ENCODE measurements at regions not wholly inside any gene's neighbourhood (a gene's known extent, or its start where the extent isn't known, plus 50 kb on each side); places are given as distances from the start of the nearest gene placed in this dataset.
"Not testable (repeated sequence)": the region's sequence is repeated elsewhere in the genome, so short reads cannot be mapped to it uniquely, and the experiment has no call there.

DNA sequence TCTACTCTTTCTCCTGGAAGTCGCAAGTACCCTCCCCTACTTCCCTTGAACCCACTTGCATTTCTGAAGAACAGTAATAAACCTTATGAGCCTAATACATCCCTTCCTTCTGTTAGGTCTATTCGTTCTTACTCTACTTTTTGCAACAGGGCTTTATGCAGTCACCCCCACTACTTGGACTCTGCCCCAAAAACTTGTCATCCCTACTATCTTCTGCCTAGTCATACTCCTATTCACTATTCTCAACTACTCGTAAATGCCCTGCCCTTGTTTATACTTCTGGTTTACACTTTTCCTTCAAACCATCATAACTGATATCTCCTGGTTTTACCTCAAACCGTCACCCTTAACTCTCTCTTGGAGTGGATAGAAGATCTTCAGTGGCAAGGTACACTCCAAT lies 55.2 kb upstream of the SLIT2 start:
- DNase-seq = no peak

DNA sequence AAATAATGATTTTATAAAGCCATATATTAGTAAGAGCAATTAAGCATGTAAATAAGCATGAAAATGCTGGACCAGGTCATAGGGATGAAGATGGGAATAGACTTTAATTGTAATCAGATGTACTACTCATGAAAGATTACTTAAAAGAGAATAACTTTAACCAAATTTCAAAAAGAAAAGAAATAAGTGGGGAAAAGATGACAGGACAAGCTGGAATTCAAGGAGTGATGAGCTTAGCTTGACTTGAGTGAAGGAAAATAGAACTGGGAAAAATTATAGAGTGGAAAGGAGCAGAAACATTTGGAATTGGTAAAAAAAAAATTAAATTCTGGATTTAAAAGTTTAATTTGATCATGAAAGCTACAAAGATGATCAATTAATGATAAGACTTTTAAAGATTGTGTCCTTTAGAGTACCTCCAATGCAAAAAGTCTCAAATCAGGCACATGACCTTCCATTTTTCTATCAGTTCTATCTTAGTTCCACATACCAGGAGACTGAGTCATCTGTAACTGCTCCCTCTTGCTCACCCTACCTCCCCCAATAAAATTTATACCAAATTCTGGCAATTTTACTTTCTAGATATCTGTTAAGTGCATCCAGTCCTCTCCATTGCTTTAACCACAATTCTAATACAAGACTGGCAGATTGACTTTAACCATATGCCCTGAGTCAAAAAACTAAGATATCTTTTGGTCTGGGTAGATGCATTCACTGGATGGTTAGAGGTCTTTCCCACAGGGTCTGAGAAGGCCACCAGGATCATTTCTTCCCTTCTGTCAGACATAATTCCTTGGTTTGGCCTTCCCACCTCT lies 56.4 kb upstream of the SLIT2 start:
- DNase-seq = no peak

DNA sequence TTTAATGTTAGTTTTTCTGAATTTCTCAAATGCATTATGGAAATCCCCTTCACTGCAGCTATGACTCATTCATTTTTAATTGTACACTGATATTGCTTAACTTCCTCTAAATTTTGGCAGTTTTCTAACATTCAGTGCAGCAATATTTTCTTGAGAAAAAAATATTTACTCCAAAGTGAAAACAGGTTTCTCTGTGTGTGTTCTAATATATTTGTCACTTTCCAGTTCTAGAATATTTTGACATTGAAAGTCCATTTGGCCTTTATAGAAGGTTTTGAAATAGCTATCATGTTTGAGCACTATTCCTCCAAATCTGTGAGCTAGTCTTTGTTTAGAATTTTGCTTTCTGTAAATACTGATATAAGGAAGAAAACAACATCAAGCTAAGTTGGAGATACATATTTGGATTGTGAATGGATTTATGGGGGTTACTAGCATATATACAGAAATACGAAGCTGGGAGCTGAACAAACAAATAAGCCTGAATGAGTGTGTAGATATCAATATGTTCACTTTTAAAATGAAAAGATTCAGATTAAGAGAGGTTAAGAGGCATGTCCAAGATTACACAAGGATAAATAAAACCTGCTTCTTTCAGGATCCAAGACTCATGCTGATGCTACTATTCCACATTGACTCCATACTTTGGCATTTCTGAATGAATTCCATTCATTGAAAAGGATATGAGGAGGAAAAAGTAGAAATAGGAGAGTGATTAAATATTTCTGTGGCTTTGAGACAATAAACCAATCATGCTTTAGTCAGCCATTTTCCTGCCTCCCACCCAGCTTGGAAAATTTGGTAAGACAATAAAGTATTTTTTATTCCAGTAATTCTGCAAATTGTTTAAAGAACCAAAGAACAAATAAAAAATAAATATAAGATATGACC lies 57.3 kb upstream of the SLIT2 start:
- no peak for DNase-seq

DNA sequence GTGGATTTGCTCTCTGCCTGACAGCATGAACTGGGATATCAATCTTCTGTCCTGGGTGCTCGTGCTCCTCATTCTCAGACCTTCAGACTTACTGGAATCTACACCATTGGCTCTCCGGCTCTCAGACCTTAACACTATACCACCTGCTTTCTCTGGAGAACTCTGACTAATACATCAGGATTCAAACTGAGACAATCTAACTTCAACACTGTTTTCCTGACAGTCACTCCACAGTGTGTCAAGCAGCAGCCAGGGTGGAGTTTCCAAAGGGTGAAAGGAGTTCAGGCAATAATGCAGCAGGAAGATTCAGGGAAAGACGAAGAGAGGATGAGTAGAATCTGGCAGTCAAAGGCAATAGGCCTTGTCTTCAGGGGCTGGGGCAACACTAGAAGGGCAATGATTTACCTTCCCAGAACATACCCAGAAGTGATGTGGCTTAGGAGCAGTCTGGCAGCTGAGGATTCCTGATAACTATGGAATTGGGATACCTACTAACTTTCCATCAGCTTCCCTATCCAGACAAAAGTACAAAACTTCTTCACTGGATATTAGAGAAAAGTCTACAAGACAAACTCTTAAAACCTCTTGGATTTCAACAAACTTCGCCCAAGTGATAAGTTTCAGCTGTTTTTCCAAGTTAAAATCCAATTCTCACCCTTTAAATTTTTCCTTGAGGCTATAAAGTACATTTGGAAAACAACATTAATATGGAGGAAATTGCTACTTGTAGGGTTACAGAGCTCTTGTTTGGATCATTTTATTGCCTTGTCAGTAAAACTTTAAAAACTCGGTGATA lies 58.4 kb upstream of the SLIT2 start:
- no peak for DNase-seq

DNA sequence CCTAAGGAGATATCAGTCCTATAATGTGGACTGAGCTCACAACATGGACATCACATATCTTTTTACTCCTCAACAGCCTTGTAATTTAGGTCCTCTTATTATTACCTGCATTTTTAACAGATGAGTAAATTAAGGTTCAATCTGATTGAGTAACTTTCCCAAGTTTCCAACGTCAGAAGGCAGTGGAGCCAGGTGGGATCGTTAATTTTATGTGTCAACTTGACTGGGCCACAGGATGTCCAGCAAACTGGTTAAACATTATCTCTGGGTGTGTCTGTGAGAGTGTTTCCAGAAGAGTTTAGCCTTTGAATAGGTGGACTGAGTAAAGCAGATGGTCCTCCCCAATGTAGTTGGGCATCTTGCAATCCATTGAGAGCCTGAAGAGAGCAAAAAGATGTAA lies 59.0 kb upstream of the SLIT2 start:
- no peak for DNase-seq

DNA sequence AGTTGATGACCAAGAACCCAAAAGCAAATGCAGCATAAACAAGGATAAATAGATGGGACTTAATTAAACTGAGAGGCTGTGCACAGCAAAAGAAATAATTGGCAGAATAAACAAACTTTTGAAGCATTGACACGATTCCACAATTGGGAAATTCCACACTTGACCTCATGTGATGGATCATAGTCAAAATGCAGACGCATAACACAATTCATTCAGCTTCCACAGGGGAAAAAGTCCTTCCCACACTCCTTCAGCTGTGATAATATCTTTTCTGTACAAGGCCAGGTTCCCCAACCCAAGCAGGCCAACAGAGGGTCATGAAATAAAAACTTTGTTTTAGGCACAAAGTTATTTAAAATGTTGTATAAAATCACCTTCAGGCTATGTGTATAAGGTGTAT lies 66.6 kb upstream of the SLIT2 start:
- no peak for DNase-seq

DNA sequence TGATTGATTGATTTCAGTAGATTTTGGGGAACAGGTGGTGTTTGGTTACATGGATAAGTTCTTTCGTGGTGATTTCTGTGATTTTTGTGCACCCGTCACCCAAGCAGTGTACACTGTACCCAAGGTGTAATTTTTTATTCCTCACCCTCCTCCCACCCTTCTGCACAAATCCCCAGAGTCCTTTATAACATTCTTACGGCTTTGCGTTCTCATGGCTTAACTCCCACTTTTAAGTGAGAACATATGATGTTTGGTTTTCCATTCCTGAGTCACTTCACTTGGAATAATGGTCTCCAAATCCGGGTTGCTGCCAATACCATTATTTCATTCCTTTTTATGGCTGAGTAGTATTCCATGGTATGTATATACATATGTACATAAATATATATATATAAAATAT lies 68.6 kb upstream of the SLIT2 start:
- not testable (repeated sequence) for DNase-seq

DNA sequence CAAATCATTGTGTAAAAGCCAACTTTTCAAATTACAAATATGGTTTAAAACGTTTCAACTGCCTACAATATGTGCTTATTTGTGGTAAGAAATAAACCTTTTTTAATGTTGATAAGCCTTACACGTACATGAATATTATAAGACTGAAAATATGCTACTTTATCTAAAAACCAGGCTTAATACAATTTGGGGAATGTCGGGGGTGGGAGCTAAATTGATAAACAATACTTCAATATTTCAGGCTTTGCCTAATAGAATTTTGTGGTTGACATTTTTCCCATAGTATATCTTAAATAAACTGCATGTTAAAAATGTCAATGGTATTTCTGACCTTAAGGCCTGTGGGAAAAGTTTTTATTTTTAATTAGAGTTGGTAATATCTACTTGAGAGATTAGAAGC lies 69.8 kb upstream of the SLIT2 start:
- no peak for DNase-seq

DNA sequence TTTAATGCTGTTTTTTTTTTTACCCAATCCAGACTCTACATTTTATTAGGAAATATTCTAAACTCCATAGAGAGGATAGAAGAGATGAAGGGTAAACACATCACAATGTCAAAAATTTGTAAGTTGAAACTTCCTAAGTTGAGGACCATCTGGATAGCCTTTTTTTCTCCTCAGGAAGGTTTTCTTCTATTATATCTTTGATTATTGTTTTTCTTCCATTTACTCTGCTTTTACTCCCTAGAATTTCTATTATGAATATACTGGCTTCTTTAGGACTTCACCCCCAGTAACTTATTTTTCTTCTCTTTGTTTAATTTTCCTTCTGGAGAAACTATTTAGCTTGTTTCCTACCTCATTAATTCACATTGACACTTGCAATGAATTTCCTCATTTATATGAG lies 71.2 kb upstream of the SLIT2 start:
- no peak for DNase-seq

DNA sequence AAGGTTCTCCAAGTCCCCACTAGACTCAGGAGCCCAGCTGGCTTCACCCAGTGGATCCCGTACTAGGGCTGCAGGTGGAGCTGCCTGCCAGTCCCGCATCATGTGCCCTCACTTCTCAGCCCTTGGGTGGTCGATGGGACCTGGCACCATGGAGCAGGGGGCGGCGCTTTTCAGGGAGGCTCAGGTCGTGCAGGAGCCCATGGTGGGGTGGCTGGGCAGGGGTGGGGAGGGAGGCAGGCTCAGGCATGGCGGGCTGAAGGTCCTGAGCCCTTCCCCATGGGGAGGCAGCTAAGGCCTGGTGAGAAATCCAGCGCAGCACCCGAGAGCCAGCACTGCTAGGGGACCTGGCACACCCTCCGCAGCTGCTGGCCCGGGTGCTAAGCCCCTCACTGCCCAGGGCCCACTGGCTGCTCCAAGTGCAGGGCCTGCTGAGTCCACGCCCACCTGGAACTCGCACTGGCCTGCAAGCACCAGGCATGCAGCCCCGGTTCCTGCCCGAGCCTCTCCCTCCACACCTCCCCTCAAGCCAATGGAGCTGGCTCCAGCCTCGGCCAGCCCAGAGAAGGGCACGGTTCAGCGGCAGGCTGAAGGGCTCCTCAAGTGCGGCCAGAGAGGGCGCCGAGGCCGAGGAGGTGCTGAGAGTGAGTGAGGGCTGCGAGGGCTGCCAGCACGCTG lies 72.7 kb upstream of the SLIT2 start:
- DNase-seq = no peak

DNA sequence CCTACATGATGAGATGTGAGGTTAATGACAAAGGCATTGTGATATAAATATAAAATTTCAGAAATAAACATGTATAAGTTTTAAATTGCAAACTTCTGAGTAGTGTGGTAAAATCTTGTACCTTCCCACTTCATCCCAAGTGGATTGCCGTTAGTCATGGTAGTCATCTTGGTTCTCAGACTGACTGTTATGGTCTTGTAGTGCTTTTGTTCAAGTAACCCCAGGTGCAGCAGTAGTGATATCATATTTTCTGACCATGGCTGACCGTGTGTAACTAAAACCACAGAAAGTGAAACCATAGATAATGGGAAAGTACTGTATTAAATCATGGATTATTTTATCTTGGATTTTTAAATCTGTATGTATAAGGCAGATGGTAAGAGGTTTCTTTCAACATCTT lies 74.8 kb upstream of the SLIT2 start:
- DNase-seq = no peak

DNA sequence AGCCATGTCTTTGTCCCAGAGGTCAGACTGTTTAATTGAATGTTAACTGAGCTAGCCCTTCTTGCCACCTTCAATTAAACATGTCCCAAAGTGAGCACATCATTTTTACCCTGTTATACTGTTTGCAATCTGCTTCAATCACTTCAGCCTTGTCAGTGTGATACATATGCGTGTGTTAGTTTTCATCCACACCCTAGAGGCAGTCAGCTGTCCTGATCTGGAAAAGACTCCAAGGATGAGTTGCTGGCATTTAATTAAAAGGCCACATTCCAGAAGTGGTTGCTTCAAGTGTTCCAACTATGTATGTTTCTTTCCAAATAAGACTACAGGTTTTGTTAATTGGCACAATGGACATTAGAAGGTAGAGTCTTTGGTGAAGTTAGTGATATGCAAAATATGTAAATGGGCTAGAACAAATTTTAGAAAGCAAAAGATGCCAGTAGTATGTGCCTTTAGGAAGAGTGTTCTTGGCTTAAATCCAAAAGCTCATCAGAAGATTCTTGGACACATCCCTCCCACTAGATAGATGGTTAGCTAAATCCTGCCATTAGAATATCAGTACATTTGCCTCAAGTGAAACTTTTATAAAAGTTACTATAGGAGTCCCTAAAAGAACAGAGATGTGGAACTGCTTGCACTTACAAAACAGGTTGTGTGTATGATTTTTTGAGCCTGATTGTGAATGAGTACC lies 79.5 kb upstream of the SLIT2 start:
- no peak for DNase-seq

DNA sequence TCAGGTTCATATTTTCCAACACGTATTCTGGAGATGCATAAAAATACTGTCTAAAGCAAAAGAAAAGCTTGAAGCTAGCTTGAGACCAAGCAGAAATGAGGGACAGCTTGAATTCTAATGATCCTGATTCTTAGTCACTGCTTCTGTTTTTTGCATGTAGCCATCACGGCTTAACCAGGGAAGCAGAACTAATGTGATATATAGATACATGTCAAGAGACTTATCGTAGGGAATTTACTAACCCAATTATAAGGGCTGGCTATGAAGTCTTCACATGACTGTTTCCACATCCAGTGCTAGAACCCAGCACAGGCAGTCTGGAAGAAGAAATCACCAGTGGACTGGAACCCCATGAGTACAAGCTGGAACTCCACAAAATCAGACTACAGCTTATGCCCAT lies 85.2 kb upstream of the SLIT2 start:
- no peak for DNase-seq

DNA sequence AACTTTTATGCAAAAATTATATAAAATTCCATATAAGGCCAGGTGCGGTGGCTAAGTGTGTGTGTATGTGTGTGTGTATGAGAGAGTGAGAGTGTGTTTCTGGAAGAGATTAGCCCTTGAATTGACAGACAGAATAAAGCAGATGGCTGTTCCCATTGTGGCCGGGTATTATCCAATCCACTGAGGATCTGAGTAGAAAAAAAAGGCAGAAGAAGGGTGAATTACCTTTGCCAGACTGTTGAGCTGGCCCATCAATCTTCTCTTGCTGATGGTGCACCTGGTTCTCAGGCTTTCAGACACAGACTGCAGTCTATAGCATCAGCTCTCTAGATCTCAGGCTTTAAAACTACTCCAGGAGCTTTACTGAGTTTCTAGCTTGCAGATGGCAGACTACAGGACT lies 92.2 kb upstream of the SLIT2 start:
- DNase-seq = no peak

DNA sequence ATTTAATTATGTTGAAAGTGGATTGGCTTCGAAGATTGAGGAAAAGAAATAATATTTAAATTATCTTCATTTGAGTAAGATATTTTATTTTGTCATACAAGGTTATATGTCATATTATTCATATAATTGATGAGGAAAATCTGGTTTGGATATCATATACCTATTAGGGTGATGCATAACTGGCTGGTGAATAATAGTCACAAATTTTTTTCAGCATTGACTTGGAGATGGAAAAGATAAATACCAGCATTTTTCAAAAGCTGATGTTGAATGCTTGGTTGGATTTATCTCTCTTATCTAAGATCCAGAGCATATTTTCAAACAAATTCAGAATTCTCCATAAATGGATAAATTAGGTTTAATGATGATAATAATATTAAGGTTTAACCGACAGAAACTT lies 93.5 kb upstream of the SLIT2 start:
- DNase-seq = no peak

DNA sequence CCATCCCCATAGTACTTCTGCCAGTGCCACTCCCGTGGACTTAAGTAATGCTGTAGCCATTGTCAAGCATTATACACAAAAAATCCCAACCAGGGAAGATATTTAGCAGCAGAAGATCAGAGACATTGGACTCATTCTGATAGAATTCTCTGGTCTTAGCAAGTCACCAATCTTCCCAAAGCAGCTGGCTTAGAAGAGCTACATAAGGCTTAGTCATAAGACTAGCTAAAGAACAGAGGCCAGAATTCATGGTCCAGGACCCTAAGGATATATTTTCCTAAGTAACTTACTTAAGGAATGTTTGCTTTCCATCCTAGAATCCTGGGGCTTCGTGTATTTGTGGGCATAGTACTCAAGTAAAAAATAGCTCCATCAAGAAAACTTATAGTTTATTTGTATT lies 100.3 kb upstream of the SLIT2 start:
- no peak for DNase-seq

DNA sequence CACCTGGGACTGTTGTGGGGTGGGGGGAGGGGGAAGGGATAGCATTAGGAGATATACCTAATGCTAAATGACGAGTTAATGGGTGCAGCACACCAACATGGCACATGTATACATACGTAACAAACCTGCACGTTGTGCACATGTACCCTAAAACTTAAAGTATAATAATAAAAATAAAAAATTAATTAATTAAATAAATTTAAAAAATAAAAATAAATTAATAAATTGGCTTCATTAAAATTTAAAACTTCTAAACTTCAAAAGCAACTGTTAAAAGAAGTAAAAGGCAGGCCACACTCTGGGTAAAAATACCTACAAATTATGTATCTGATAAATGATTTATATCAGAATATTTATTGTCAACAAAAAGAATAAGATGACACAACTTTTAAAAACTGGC lies 102.6 kb upstream of the SLIT2 start:
- not testable (repeated sequence) for DNase-seq

DNA sequence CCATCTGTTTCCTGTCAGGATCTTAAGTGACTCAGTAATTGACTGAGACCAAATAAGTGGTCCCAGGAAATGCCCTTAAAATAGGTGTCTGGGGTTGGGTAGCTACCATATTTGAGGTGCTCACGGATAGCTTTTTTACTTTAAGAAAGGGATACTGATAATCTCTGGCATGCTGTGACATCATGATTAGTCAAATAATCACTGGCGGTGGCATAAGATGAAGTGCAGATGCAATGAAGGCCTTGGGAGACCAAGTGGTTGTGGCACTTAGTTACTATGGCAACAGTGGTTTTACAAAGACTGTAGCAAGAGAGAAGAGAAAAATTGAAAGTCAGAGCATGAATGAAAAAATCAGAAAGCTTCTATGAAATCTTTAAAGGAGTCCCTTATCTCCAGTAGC lies 114.5 kb upstream of the SLIT2 start:
- DNase-seq = no peak

DNA sequence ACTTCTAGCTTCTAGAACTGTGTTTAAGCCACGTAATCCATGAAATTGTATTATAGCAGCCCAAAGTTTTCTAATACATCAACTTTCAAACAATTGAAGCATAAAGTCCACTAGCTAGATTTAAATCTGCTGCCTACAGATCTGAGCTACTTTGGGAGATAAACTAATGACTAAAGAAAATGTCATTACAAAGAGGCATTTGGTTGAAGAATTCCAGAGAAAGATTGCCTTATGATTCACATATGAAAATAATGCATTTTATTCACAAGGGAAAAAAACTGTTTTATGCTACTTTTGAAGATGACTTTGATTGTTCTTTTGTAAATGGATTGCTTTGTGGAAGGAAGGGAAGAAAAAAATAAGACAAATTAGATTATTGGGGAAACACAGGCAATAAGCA lies 124.1 kb upstream of the SLIT2 start:
- no peak for DNase-seq

DNA sequence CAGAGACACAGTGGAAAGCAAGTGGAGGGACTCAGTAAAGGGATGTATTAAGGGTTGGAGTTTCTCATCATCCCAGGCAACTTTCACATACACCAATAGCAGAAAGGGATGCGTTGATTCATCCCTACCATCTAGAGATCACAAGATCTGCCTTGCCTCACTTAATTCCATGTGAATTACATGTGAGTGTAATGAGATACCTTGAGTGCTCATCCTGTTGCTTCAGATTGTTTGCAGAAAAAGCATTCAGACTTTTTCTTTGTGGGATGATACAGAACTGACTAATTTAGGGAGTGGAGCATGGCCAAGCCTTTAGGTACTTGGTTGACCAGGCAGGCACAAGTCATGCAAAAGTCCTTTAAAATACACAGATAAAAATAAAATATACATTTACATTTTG lies 124.8 kb upstream of the SLIT2 start:
- no peak for DNase-seq

DNA sequence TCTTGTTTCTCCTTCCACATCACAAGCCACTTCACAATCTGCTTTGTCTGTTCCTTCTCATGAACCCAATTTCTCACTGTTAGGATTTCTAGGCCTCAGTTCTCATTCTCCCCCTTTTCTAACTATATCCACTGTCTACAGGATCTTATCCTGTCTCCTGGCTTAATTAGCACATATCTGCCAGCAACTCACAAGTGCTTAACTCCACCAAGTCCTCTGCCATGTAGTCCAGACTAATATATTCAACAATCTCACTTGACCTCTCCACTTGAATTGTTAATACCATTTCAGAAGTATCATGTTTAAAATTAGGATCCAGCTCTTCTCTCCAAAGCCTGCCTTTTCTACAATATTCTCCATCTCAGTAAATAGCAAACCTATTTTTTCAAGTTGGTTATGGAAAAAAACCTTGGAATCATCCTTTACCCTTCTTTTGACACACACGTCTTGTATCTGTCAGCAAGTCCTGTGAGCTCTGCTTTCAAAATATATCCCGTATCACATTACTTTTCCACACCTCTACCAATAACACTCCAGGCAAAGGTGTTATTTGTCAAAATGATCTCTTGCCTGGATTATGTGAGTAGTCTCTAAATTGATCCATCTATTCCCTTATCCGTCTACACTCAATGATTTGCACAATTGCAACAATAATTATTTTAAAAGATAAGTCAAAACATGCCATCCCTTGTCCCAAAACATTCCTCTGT lies 127.2 kb upstream of the SLIT2 start:
- no peak for DNase-seq

All from NCI-H510A (cell line).